Calu3 (cell line): ENCODE measurements at regions not wholly inside any gene's neighbourhood (a gene's known extent, or its start where the extent isn't known, plus 50 kb on each side); places are given as distances from the start of the nearest gene placed in this dataset.
"Not testable (repeated sequence)": the region's sequence is repeated elsewhere in the genome, so short reads cannot be mapped to it uniquely, and the experiment has no call there.

Experiments
- BruUV-seq: library from RNA; stranded (reverse); fragments of 400-500 nt; replicated peaks from 2 replicates; lab custom pipeline; 2021; lab: Mats Ljungman, UMichigan
- CTCF ChIA-PET: fragments of 300-600 bp; sonication (Branson Sonifier 250); formaldehyde crosslinking; loops from one replicate; lab custom pipeline; 2022; ENCODE audit warnings: antibody characterized with exemption; lab: Charles Lee
- DNase-seq: peaks from one replicate; pipeline ENCODE4 v3.0.0; 2022
- H3K27ac Mint-ChIP-seq: one replicate; pipeline ENCODE4 v1.8.0; 2022; ENCODE audit warnings: mixed read lengths; ENCODE audit not compliant: unreplicated experiment
- H3K27me3 Mint-ChIP-seq: one replicate; pipeline ENCODE4 v1.8.0; 2022; ENCODE audit warnings: mixed read lengths; ENCODE audit not compliant: unreplicated experiment
- H3K36me3 Mint-ChIP-seq: one replicate; pipeline ENCODE4 v1.8.0; 2022; ENCODE audit warnings: mild to moderate bottlenecking, moderate library complexity, mixed read lengths; ENCODE audit not compliant: insufficient read depth, unreplicated experiment
- H3K4me1 Mint-ChIP-seq: one replicate; pipeline ENCODE4 v1.8.0; 2022; ENCODE audit warnings: mild to moderate bottlenecking, low read depth, mixed read lengths; ENCODE audit not compliant: unreplicated experiment
- H3K4me3 Mint-ChIP-seq: one replicate; pipeline ENCODE4 v1.8.0; 2022; ENCODE audit warnings: mild to moderate bottlenecking, low read depth, moderate library complexity, mixed read lengths; ENCODE audit not compliant: unreplicated experiment
- H3K9me3 Mint-ChIP-seq: one replicate; pipeline ENCODE4 v1.8.0; 2022; ENCODE audit warnings: low read depth, mixed read lengths; ENCODE audit not compliant: unreplicated experiment
- intact Hi-C: fragments of 100-400 bp; cut with micrococcal nuclease; formaldehyde crosslinking; loops from one replicate; pipeline ENCODE4 v1.10.0; 2022; ENCODE audit not compliant: unreplicated experiment
- TF ChIP-seq, protein P1 (sequence below): fragments of 200-600 bp; IDR thresholded peaks from one replicate; pipeline ENCODE4 v1.8.0; 2022; ENCODE audit warnings: antibody characterized with exemption; ENCODE audit not compliant: unreplicated experiment

DNA sequence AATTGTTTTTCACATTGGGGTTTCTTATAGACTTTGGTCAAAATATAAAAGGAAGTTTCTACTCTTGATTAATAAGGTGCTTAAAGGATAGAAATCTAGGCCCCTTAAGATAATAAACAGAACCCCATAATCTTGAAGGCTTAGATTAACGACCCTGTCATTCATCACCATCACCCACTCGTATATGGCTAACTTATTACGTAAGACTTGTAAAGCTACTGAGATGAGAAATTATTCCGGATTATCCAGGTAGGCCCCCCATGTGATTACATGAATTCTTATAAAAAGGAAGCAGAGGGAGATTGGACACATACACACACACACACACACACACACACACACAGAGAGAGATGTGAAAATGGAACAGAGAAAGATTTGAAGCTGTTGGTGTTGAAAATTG is 1489.2 kb upstream of the TENM4 start:
- CTCF ChIA-PET, result no interaction called here
- H3K27me3 Mint-ChIP-seq, result no peaks in the 10 kb centered on the region
- H3K27ac Mint-ChIP-seq, result no peak overlapping the region
- H3K36me3 Mint-ChIP-seq, result no peaks in the 10 kb centered on the region
- no TSS peak for BruUV-seq
- DNase-seq, result no peak
- intact Hi-C loops, result no loop called here
- H3K9me3 Mint-ChIP-seq, result peaks cover 4% of the 10 kb centered on the region
- TF ChIP-seq, protein P1, sequence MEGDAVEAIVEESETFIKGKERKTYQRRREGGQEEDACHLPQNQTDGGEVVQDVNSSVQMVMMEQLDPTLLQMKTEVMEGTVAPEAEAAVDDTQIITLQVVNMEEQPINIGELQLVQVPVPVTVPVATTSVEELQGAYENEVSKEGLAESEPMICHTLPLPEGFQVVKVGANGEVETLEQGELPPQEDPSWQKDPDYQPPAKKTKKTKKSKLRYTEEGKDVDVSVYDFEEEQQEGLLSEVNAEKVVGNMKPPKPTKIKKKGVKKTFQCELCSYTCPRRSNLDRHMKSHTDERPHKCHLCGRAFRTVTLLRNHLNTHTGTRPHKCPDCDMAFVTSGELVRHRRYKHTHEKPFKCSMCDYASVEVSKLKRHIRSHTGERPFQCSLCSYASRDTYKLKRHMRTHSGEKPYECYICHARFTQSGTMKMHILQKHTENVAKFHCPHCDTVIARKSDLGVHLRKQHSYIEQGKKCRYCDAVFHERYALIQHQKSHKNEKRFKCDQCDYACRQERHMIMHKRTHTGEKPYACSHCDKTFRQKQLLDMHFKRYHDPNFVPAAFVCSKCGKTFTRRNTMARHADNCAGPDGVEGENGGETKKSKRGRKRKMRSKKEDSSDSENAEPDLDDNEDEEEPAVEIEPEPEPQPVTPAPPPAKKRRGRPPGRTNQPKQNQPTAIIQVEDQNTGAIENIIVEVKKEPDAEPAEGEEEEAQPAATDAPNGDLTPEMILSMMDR, result no peak
- H3K4me3 Mint-ChIP-seq, result no peak overlapping the region
- H3K4me1 Mint-ChIP-seq, result no peaks in the 10 kb centered on the region

DNA sequence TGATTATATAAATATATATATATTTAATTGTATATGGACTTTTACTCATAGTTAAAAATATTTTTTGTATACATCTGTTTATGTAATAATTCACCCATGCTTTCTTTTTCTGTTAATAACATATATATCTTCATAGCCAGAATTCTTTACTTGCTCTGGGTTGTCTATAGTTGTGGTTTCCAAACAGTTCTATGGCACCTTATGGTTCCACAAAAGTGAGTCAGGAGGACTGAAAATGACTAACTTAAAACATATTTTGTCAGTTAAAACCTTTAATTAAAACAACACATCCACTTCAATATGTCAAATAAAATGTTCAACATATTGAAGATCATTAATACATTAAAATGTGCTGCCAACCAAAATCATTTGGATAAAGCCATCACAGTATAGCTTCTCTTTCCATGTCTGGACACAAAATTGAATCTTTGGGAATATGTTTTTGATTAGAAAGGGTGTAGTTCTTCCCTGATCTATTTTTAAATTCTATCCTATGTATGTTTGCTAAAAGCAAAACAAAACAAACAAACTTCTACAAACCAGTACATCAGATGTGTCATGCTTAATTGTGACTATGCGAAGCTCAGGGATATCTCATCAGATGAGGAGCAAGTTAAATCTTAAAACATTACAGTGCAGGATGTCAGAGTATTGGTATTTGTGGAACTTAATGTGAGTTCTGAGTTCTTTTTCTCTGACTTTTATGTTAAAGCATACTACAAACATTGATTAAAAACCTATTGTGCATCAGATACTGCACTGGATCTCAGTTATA is 1488.4 kb upstream of the TENM4 start:
- TF ChIP-seq, protein P1, result no peak
- Mint-ChIP-seq H3K9me3 (peaks cover under 1% of the 10 kb centered on the region), H3K27me3 (no peaks in the 10 kb centered on the region), H3K4me1 (no peaks in the 10 kb centered on the region), H3K4me3 (no peak overlapping the region), H3K36me3 (no peaks in the 10 kb centered on the region), H3K27ac (no peak overlapping the region)
- no peak for DNase-seq
- no TSS peak for BruUV-seq
- CTCF ChIA-PET, result no interaction called here
- intact Hi-C loops, result no loop called here

DNA sequence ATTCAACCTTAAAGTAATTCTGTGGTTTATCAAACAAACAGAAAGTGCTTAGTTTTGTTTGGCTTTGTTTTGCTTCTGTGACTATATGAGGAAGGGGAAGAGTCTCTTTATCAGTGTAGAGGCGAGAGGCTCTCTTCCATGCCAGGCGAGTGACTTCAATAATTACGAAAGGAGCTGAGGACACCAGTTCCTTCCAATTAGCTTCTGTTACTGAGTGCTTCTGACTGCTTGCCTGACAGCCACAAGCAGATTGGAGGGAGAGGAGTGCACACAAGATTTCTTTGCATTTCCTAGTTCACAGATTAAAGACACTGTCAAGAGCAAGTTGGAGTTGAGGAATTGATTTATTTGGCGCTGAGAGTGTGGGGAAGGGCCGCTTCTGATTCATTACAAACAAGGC is 1484.5 kb upstream of the TENM4 start:
- no peak overlapping the region for H3K27ac Mint-ChIP-seq

DNA sequence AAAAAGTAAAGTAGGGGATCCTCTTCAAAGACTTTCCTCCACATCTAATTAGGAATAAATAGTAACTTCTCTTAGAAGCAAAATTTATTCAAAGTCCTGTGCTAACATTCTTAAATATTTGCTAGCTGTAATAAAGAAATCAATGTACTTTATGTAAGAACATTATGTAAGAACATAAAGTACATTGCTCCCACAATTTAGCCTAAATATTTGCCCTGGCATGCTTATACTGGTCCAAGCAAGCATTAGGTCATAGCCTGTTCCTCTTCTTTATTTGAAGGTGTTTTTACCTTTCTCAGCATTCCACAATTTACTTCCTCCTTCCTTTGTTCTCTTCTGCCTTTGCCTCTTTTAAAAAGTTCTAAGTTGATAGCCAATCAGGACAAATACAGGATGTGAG is 1480.5 kb upstream of the TENM4 start:
- CTCF ChIA-PET, H3K27me3 Mint-ChIP-seq, H3K4me1 Mint-ChIP-seq, BruUV-seq, H3K27ac Mint-ChIP-seq, H3K36me3 Mint-ChIP-seq, intact Hi-C loops, H3K4me3 Mint-ChIP-seq, H3K9me3 Mint-ChIP-seq, DNase-seq: not testable (repeated sequence)

More for the DNA sequence above, 1484.5 kb upstream of the TENM4 start:
- CTCF ChIA-PET, result interaction anchor here (1.3 kb wide), 1 partner anchor 12 kb away, joined by 5 read pairs; no protein-coding TSS in a partner anchor
- TF ChIP-seq, protein P1, result no peak
- BruUV-seq, result no TSS peak
- intact Hi-C loops, result no loop called here
- DNase-seq, result no peak
- H3K9me3 Mint-ChIP-seq, result no peaks in the 10 kb centered on the region
- H3K27me3 Mint-ChIP-seq, result no peaks in the 10 kb centered on the region
- H3K4me3 Mint-ChIP-seq, result no peak overlapping the region
- no peaks in the 10 kb centered on the region for H3K36me3 Mint-ChIP-seq
- H3K4me1 Mint-ChIP-seq, result no peaks in the 10 kb centered on the region

DNA sequence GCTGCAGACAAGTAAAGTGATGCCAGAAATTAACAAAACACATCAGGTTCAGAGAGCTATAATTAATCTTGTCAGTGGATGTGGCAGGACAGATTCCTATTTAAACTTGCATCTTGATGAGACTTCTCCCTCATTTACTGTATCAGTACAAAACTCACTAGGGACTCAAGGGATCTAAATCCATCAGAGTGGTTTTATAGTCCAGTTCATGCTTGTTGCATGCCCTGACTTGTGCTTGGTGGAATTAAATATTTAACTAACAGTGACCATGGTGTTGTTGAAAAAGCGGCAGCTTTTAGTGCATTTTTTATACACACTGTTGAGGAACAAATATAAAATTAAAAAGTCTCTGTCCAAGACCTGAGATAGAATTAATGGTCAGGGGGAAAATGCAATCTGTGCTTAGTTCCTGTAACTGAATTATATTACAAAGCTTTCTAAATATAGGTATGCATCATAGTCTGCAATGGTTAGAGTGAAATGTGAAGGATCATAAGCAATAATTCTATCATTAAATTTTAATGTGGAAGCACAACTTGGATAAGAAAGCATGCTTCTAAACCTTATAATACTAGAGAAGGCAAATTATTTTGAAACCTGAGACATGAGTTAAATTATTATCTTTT is 1475.5 kb upstream of the TENM4 start:
- H3K27ac Mint-ChIP-seq, result no peak overlapping the region
- H3K27me3 Mint-ChIP-seq, result no peaks in the 10 kb centered on the region
- no peaks in the 10 kb centered on the region for H3K4me1 Mint-ChIP-seq
- H3K36me3 Mint-ChIP-seq, result peaks cover 6% of the 10 kb centered on the region
- intact Hi-C loops, result no loop called here
- no peak for DNase-seq
- no TSS peak for BruUV-seq
- CTCF ChIA-PET, result no interaction called here
- no peak overlapping the region for H3K4me3 Mint-ChIP-seq
- TF ChIP-seq, protein P1, result no peak
- peaks cover 10% of the 10 kb centered on the region for H3K9me3 Mint-ChIP-seq
